Right renal pelvis (tissue), 4 donors: ENCODE measurements at regions not wholly inside any gene's neighbourhood (a gene's known extent, or its start where the extent isn't known, plus 50 kb on each side); places are given as distances from the start of the nearest gene placed in this dataset.

Experiments
- DNase-seq, 4 donors: peaks; one replicate each; pipeline ENCODE4 v3.0.0-alpha.2; 2013; ENCODE audit warnings: low read depth in 4 of 4, low spot score in 3 of 4, missing footprints in 1 of 4

DNA sequence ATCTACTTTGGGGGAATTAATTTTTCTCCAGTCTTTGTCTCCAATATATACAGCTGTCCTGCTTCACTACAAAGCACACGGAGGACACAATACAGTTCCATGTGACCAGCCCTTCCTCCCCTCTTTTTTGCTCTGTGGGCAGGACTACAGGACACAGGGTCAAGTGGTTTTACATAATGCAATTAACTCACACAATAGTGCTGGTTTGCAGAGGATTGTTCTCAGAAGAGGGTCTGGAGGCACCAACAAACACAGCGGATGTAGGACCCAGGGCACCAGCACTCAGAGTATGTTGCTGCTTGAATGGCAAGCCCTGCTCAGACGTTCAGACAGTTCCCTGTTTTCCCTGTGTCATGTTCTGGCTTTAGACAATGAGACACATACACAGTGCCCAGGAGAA, 52.0 kb upstream of the NPTX2 start:
- DNase-seq: no peak

DNA sequence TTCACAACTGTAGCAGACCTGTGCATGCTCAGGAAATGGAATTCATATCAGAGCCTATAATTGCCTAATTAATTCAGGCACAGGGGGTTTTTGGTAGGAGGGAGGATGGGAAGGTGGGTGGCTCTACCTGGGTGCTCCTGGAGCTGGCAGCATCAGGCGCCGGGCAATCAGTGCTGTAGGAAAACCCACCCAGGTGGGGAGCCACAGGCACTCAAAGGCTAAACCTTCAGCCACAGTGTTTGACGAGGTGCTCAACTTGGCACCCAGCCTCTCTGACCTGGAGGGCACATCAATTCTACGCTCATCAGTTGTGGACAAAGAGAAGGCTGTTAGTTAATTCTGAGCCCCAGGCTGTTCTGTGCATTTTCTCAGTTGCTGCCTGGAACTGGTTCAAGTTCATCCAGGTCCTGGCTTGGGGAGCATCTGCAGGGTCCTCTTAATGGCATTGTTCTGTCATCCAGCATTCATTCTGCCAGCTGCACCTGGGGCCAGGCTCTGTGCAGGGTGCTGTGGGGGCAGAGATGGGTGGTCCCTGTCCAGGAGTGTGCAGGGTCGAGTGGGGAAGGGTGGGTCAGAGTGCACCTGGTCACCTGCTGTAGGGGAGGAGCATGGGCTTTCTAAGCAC, 54.1 kb upstream of the NPTX2 start:
- DNase-seq: no peak

DNA sequence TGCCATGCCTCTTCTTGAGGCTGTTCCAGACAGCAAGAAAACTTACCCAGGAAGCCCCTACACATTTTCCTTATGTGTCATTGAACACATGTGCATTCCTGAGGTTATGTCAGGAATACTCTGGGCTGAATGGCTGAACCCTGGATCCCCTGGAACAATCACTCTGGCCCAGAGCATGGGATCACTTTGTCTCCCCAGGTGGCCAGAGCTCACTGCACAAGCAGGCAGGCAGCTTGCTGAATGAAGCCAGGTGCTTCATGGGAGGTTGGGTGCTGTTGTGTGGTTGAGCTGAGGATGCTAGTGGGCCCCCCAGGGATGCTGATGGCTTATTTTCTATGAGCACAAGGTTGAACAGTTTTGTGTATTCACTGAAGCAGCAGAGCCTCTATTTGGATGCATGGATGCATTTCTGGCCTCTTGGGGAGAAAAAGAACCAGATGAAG, 54.7 kb upstream of the NPTX2 start:
- DNase-seq: no peak

DNA sequence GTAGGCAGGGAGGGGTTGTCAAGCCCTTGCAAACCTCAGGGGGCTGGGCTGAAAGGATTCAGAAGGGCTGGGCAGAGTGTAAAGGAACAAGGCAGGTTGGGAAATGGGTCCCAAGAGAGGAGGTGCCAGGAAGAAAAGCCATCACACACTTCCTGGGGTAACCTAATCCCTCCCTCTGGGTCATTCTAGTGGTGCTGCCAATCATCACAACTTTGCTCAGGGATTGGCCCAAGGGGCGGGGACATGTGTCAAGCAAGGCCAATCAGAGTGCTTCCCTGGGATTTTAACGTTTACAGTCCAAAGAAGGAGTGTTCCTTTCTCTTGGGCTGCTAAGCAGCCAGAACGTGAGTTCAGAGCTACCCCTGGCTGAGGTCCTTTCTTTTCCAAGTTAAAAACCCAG, 57.1 kb upstream of the NPTX2 start:
- DNase-seq: no peak

DNA sequence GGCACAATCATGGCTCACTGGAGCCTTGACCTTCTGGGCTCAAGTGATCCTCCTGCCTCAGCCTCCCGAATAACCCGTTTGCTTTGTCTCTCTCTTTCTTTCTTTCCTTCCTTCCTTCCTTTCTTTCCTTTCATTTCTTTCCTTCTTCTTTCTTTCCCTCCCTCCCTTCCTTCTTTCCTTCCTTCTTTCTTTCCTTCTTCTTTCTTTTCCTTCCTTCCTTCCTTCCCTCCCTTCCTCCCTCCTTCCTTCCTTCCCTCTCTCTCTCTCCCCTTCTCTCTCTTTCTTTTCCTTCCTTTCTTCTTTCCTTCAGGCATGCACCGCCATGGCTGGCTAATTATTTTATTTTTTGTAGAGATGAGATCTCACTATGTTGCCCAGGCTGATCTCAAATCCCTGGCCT, 57.9 kb upstream of the NPTX2 start:
- no peak for DNase-seq

DNA sequence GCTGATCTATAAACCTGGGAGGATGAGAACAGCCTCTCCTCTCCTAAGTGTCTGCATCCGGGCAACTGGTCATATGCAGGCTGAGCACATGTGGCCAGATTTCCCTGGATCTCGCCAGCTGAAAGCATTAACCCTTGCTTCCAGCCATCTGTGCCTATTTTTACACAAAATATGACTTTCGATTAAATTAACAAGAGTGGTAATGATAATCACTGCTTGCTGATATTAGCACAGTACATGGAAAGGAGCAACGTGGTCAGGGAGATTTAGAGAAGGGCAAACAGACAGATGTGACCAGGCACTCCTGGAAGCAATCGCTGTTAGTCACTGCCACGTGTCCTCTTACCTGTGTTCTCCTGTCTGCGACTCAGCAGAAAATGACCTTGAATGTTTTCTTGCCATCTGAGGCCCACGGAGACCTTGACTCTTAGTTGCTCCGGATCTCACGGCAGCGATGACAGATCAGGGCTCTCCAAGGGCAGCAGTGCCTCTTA, 59.5 kb upstream of the NPTX2 start:
- no peak for DNase-seq

DNA sequence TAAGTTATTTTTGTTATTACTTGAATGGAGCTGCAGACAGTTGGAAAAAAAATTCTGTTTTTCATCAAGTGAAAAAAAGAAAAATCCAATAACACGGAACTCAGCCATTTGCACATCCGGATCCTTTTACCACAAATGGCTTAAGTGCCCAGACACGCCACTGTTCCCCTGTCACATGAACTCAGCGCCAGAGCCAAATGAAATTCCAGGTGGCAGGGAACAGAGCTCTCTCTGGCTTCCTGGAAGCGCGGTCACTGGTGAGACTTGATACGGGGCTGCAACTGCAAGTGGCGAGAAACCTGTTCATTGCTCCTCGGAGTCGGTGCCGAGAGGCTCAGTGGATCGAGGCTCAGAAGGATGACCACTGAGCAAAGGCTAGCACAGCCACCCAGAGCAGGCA, 60.8 kb upstream of the NPTX2 start:
- DNase-seq: no peak

DNA sequence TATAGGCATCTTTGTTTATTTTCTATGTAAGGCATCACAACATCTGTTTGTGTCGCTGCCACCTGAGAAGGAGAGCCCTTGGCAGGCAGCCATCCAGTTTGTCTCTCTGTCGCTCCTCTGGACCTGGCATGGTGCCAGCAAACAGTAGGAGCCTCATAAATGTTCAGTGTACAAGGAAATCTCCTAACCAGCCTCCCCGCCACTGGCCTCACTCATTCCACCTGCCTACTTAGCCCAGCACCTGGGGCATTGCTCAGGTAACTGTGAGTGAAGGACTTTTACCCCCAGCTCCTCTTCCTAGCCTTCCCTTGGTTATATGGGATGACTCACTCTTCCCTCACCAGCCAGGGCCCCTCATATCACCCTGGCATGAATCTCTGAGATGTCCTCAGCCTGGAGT, 61.7 kb upstream of the NPTX2 start:
- DNase-seq: no peak

DNA sequence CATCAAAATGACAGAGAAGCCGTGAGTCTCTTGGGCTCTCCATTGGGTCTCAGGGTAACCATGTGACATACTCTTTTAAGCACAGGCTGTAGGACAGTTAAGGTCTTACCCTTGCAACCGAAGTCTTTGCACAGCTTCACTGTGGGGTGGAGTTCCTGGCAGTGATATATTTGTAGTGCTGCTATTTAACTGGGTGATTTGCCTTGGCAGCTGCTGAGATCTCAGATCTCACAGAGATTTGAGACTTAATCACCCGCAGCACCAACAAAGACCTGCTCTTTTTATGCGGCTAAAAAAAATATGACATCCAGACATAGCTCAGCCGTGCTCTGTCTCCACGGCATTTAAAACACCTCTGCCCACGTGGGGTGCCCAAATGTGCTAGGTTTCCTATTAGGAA, 63.4 kb upstream of the NPTX2 start:
- DNase-seq: no peak

DNA sequence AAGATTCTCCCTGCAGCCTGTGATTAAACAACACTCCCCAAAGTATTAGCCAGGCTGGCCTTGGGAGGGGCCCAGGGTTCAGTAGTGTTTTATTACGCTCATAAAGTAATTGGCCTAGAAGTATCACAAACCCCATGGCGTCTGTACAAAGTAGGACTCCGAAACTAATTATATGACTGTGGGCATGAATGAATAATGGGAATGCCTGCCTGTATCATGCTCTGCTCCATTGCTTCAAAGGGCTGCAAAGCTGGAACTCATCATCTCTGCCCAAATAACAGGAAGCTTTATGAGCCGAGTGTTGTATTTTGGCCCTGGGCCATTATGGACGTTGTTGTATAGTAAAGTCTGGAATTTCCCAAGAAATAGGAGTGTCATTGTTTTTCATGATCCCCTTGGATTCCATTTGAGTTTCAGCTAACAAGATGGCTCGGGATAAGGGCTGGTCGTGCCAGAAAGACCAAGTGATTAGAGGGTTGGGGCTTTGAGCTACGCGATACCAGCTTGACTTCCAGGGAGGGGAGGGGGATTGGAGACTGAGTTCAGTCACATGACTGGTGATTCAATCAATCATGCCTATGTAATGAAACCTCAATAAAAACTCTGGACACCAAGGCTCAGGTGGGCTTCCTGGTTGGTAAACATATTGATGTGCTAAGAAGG, 65.3 kb upstream of the NPTX2 start:
- DNase-seq: peak in 3 of 4 donors; percentile 7 to 22 (median 14)

DNA sequence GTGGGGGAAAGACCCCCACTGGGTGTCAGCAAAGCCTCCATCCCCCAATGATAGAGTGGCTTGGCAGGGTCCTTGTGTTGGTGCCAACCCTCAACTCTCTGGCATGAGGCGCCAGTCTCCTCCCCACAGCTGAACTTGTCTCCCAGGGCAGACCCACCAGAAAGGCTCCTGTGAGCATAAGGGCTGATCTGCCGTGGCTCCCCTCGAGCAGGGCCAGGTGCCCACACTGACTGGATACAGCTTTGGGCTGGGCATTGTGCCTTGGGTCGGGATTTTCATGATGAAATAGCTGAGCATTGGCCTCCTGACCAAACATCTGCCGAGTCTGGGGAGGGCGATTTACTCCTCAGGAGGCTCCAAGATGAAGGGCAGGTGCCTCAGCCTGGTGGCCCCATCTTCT, 68.1 kb upstream of the NPTX2 start:
- DNase-seq: no peak

DNA sequence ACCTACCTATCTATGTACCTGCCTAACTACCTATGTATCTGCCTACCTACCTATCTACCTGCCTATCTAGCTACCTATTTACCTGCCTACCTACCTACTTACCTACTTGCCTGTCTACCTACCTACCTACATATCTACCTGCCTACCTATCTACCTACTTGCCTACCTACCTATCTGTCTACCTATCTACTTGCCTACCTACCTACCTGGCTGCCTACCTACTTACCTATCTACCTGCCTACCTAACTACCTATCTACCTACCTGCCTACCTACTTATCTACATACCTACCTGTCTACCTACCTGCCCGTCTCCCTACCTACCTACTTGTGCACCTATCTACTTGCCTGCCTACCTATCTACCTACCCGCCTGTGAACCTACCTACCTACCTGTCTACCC, 68.7 kb upstream of the NPTX2 start:
- no peak for DNase-seq

DNA sequence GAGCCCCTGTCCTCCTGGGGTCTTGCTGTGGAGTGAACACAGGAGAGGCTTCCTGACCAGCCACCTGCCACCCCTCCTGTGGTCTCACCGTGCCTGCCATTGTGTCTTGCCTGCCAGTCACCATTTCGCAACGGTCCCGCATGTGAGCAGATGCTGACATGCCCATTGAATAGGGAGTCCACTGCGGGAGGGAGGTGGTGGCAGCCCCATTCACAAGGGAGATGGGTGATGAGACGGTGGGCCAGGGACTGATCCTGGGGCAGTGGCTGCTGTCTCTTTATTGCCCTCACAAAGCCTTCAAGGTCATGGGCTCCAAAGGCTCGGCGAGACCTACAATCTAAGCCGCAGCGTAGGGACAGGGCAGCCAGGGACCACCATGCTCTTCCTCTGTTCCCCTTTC, 76.0 kb upstream of the NPTX2 start:
- DNase-seq: no peak

DNA sequence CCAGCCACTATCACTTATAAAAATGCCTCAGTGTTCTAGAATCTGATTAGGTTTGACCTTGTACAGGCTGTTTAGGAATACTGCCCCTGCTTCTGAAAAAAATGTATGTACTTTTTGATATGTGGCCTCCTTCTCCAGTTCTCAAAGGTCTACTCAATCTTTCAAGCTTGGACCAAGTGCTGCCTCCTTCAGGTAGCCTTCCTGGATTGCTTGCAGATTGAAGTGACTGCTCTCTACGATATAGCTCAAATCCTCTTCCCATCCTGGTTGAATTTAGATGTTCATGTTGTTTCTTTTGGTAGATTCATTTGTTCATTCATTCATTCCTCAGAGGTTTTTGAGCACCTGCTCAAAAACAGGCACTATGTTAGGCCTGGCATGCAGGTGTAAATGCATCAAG, 77.2 kb upstream of the NPTX2 start:
- DNase-seq: no peak

DNA sequence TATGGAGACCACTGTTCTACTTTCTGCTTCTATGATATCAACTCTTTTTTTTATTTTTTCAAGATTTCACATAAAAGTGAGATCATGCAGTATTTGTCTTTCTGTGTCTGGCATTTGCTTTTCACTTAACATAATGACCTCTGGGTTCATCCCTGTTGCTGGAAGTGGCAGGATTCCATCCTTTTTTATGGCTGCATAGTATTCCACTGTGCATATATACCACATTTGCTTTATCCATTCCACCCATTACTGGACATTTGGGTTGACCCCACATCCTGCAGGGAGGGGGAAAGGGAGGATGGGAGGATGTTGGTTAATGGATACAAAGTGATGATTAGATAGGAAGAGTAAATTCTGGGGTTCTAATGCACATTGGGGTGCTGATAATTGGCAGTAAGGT, 80.3 kb upstream of the NPTX2 start:
- no peak for DNase-seq

DNA sequence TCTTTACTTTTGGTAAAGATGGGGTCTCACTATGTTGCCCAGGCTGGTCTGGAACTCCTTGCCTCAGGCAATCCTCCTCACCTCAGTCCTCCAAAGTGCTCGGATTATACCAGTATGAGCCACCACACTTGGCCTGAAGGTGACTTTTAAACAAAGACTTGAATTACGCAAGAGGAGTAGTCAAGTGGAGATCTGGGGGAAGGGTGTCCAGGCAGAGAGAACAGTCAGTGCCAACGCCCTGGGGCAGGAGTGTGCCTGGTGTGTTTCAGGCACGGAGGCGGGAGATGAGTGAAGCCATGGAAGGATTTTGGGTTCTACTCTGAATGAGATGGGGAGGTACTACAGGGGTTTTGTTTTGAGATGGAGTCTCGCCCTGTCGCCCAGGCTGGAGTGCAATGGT, 82.6 kb upstream of the NPTX2 start:
- DNase-seq: no peak

DNA sequence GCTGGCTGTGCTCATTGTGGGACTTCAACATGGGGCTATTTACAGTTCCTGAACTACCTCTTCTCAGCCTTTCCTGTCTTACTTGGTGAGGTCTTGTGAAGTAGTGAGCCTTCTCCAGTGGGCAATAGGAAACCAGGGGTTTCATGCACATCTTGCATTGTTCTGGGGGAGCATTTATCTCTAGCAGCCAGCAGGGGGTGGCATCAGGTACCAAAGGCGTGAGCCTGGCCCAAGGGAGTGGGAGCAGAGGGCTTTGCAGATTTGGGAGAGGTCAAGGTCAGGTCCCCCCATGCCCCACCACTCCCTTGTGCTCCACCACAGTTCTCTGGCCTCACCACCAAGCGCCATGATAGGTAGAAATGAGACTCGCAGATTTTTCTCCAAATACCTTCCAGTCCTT, 85.4 kb upstream of the NPTX2 start:
- no peak for DNase-seq

DNA sequence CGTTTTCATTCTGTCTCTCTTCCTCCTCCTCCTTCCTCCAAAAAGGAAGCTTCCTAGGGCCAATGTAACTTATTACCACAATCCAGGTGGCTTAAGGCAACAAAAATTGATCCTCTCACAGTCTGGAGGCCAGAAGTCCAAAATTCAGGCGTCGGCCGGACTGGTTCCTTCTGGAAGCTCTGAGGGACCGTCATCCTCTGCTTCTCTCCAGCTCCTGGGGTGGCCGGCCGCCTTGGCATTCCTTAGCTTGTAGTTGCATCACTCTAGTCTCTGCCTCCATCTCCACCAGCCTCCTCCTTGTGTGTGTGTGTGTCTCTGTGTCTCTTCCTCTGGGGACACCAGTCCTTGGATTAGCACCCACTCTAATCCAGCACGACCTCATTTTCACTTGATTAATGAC, 89.0 kb upstream of the NPTX2 start:
- no peak for DNase-seq

DNA sequence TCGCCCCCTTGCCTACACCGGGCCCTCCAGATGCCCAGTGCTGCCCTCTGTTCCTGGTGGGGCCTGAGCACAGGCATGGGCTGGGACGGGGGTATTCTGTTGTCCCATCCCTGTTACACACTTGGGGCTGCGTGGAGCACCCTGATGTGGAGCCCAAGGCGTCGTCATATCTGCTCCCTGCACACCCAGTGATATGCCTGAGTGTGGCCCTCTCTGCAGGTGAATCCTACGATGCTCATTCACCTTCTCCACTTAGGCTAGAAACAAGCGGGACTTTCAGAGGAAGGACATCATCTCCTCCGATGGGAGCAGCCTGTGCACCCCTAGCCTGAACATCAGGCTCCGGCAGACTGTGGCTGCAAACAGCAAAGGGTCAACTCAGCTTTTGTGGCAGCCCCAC, 91.0 kb upstream of the NPTX2 start:
- DNase-seq: no peak

DNA sequence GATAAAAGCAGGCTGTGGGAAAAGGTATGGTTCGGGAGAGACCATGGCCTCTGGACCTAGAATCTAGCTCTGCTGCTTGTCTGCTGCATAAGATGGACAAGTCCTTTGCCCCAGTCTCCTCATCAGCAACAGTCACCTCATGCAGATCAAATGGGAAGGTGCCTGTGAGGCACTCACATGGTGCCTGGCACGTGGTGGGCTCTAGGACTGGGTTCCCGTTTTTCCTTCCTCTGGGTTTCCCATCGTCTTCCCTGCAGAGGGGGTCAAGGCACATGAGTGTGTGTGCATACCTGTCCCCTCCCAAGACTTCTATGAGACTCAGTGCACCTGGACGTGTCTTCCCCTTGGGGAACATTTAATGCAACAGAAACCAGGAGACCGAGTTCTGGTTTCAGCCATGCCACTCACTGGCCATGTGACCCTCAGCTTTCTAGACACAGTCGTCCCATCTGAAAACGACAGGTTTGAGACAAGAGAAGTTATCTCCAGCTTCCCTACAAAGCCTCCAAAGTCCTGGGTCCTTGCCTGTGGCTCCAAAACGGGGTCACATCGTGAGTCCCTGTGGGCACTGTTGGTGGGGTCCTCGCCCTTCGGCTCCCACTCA, 95.9 kb upstream of the NPTX2 start:
- DNase-seq: no peak

DNA sequence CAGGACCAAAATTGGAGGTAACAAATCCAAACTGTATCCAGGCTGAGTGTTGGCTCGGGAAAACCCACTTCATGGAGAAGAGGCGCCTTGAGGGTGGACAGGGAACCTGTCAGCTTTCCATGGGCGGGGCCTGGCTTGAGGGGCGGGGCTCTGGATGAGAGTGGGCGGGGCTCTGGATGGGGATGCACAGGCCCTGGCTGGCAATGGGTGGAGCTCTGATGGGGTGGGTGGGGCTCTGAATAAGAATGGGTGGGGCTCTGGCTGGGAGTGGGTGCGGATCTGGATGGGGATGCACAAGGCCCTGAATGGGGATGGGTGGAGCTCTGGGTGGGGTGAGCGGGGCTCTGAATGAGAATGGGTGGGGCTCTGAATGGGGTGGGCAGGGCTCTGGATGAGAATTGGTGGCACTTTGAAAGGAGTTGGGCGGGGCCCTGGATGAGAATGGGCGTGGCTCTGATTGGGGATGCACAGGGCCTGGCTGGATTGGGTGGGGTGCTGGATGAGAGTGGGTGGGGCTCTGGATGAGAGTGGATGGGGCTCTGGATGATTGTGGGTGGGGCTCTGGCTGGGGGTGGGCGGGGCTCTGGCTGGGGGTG, 96.6 kb upstream of the NPTX2 start:
- no peak for DNase-seq
